NCI-H82 treated with DMSO at 0.1 percent for 48 hours (cell line): ENCODE measurements at regions not wholly inside any gene's neighbourhood (a gene's known extent, or its start where the extent isn't known, plus 50 kb on each side); places are given as distances from the start of the nearest gene placed in this dataset.
"Not testable (repeated sequence)": the region's sequence is repeated elsewhere in the genome, so short reads cannot be mapped to it uniquely, and the experiment has no call there.

ENCODE experiments used
- DNase-seq: peaks from one replicate; lab custom pipeline; 2025; ENCODE audit not compliant: unreplicated experiment; lab: John Stamatoyannopoulos, UW

- DNase-seq, result peak; percentile 62
Observed at GRCh38 chr4:164538097-164538496, 215.8 kb upstream of the SMIM31 start.

- DNase-seq, result no peak
Observed at GRCh38 chr4:164540987-164541386, 212.9 kb upstream of the SMIM31 start.

- no peak for DNase-seq
Observed at GRCh38 chr4:164542431-164542830, 211.5 kb upstream of the SMIM31 start.

- DNase-seq, result no peak
Observed at GRCh38 chr4:164550989-164551712, 202.8 kb upstream of the SMIM31 start.

- no peak for DNase-seq
Observed at GRCh38 chr4:164551713-164552040, 202.3 kb upstream of the SMIM31 start.

- no peak for DNase-seq
Observed at GRCh38 chr4:164571593-164572390, 182.1 kb upstream of the SMIM31 start.

GRCh38 chr4:164572877-164573279, 181.1 kb upstream of the SMIM31 start:
- no peak for DNase-seq

GRCh38 chr4:164575861-164576260, 178.1 kb upstream of the SMIM31 start:
- DNase-seq, result no peak

- no peak for DNase-seq
Observed at GRCh38 chr4:164579270-164579942, 174.5 kb upstream of the SMIM31 start.

GRCh38 chr4:164591666-164592065, 162.3 kb upstream of the SMIM31 start:
- no peak for DNase-seq

GRCh38 chr4:164595751-164596150, 158.2 kb upstream of the SMIM31 start:
- DNase-seq, result no peak

- no peak for DNase-seq
Observed at GRCh38 chr4:164596318-164596878, 157.5 kb upstream of the SMIM31 start.

- DNase-seq, result no peak
Observed at GRCh38 chr4:164596927-164597326, 157.0 kb upstream of the SMIM31 start.

- no peak for DNase-seq
Observed at GRCh38 chr4:164601653-164602052, 152.3 kb upstream of the SMIM31 start.

- DNase-seq, result not testable (repeated sequence)
Observed at GRCh38 chr4:164605791-164606190, 148.1 kb upstream of the SMIM31 start.

GRCh38 chr4:164606478-164606877, 147.5 kb upstream of the SMIM31 start:
- DNase-seq, result no peak

- no peak for DNase-seq
Observed at GRCh38 chr4:164613256-164613655, 140.7 kb upstream of the SMIM31 start.

- no peak for DNase-seq
Observed at GRCh38 chr4:164613792-164614191, 140.1 kb upstream of the SMIM31 start.

- DNase-seq, result no peak
Observed at GRCh38 chr4:164614329-164614728, 139.6 kb upstream of the SMIM31 start.

GRCh38 chr4:164614999-164615398, 138.9 kb upstream of the SMIM31 start:
- DNase-seq, result no peak

- DNase-seq, result no peak
Observed at GRCh38 chr4:164615964-164616363, 138.0 kb upstream of the SMIM31 start.

GRCh38 chr4:164616961-164617360, 137.0 kb upstream of the SMIM31 start:
- DNase-seq, result peak; percentile 81
